NCI-H1694 (cell line): ENCODE measurements at regions not wholly inside any gene's neighbourhood (a gene's known extent, or its start where the extent isn't known, plus 50 kb on each side); places are given as distances from the start of the nearest gene placed in this dataset.
"Not testable (repeated sequence)": the region's sequence is repeated elsewhere in the genome, so short reads cannot be mapped to it uniquely, and the experiment has no call there.

Experiments used
- DNase-seq: peaks from one replicate; lab custom pipeline; 2025; lab: John Stamatoyannopoulos, UW

GRCh38 chr2:17254421-17254820 lies 263.8 kb downstream of the RAD51AP2 start:
- DNase-seq, result no peak

DNA sequence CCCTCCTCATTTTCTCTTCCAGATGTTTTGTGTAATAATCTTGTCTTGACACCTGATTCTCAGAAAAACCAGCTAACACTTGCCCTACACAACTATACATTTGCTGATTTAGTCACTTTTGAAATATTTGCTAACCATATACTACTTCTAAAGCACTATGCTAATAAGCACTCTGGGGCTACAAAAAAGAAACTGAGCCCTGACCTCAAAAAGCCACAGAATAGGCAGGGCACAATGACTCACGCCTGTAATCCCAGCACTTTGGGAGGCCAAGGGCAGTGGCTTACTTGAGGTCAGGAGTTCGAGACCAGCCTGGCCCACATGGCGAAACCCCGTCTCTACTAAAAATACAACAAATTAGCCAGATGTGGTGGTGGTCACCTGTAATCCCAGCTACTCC lies 266.0 kb downstream of the RAD51AP2 start:
- DNase-seq, result no peak

DNA sequence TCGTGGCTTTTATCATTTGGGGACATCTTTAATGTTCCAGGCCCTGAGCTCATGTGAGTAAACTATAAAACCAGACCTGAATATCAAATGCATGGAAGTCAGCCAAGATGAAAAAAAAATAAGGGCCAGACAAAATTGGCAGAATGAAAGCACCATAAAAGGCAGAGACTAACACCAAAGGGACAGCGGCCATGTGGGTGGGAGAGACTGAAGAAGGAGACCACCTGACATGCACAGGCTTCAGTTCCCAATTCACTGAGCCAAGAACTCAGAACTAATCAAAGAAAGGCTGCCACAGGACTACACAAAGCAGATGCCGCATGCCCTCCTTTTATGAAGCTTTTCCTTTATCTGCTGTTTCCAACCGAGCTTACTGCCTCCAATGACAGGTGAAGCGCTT lies 267.1 kb downstream of the RAD51AP2 start:
- no peak for DNase-seq

DNA sequence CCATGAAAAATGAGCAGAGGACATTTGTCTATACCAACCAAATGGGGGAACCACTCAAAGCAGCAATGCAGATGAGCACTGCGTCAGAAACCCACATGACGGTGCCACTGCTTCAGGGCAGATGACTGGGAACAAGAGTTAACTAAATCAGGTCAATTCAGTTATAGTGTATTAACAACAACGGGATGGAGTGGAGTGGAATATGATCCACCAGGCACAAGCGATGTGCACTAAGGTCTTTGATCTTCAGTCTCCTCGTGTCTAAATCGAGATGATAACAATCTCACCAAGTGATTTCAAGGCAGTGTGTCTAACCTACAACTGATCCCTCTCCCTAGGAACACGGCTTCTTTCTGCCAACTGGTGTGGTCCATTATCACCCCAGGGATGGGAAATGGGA lies 269.0 kb downstream of the RAD51AP2 start:
- DNase-seq, result no peak

DNA sequence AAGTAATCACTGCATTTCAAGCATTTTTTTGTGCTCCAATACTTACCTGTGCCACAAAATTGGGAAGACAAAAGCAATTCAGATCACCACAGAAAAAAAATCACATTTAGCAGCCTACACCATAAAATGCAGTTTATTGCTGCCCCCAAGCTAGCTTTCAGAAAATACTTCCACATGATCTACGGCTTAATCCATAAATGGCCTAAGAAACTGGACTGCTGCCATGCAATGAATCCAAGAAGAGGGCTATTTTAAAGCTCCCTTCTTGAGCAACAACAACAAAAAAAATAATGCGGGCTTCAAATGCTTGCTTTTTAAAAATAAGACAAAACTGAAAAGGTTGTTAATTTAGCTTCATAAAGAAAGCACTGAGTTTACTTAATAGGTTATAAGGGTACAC lies 272.3 kb downstream of the RAD51AP2 start:
- DNase-seq, result no peak

DNA sequence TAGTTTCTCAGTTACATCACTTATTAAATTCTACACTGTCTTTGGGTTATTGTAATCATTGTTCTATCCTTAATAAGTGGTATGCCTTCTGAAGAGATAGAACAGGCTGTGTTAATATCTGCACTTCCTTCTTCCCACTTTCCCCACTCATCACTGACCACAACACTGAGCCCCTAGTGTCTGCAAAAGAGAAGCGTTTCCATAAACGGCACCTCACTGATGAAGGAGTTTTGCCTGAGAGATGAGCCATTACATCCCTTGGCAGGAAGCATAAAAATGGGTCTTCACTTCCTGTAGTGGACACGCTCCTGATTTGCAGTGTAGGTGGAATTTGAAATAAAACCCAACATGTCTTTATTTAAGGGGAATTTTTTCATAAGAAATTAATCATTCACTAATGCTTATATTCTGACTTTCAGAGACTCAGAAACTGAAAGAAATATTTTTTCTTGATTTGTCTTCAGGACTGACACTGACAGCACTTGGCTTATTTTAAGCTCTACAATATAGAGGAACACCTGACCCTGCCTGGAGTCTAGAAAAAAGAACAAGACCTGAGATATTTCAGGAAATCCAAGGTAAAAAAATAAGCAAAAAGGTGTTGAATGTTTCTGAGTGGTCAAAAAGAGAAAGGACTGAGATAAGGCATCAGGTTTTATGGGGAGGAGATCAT lies 275.3 kb downstream of the RAD51AP2 start:
- DNase-seq, result no peak

DNA sequence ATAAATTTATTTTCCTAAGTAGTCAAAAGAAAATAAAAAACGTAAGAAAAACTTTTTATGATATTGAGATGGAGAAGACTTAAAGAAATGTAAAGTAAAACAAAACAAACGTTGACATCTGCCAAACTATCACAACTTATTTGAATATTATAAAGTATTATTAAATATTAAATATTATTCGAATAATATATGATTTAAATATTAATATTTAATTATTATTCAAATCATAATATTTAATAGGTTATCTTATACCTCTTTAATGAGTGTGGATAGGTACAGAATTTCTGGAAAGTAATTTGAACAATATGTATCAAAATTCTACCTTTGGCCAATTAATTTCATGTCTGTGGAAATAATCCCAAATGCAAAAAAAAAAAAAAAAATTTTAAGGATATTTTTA lies 278.7 kb downstream of the RAD51AP2 start:
- DNase-seq, result no peak

DNA sequence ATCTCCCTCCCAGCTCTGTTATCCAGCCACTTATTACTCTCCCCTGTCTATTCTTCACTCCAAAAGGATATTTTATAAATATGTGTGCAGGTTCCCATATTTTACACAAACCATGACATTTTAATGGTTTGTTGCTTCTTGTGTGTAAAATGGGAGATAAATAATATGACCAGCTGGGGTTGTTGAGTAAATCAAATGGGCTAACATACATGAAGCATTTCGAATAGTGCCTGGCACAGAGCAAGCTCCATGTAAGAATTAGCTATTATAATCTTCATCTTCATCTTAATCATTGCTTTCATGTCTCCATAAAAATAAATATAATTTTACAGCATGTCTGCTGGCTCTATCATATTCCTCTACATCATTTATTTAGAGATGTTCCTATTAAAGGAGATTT lies 283.1 kb downstream of the RAD51AP2 start:
- DNase-seq, result no peak

GRCh38 chr2:17232776-17233556 lies 285.3 kb downstream of the RAD51AP2 start:
- DNase-seq, result no peak

- DNase-seq, result no peak
Measured at GRCh38 chr2:17231394-17231965, 286.8 kb downstream of the RAD51AP2 start.

DNA sequence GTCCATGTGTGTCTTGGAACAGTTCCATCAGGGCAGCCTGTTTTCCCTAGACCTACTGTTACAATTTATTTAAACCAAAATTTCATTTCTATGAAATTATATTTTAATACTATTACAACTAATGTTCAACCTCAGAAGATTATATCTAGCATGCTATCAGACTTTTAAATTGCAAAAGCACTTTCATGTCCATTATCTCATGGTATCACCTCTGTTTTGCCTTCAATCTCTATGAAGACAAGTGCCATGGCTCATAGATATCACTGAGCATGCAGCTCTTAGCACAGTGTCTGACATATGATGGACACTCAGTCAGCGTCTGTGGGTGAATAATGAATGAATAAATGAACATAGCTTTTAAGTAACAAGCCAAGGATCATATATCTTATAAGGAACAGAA lies 288.8 kb downstream of the RAD51AP2 start:
- no peak for DNase-seq

GRCh38 chr2:17228461-17228860 lies 289.8 kb downstream of the RAD51AP2 start:
- DNase-seq, result no peak

- DNase-seq, result no peak
Measured at GRCh38 chr2:17227856-17228255, 290.4 kb downstream of the RAD51AP2 start.

DNA sequence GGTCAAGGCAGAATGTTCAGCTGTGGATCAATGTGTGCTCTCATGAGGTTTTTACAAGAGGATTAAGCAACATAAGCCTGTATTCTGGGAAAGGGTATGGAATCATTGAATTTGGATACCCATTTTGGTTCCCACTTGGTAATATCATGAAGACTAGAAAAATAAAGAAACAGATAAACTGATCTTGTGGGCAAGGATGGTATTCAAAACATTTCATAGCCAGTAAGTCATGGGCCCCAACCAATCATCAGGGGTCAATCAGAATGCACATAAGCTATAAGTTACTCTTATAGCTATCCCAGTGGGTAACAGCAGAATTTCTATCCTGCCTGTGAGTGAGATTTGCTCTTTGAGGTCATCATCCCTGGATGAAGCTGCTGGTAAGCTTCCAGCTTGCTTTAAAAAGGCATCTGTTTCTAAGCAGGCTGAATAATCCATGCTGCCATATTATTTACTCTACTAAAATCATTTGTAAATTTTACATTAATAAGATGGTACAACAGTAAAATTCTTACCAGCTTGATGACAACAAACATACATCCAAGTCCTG lies 291.2 kb downstream of the RAD51AP2 start:
- no peak for DNase-seq

- no peak for DNase-seq
Measured at GRCh38 chr2:17223211-17223610, 295.0 kb downstream of the RAD51AP2 start.

DNA sequence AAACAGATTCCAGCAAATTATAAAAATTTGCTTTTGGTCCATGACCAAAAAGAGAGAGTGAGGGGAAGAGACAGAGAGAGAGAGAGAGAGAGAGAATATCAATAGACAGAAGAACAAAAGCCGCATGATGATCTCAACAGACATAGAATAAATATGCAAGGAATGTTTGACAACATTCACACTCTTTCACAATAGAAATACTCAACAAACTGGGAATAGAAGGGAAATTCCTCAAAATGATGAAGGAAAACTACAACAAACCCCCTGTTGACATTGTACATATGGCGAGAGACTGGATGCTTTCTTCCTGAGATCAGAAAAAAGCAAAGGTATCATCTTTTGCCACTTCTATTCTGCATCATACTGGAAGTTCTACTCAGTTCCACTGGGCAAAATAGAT lies 309.7 kb downstream of the RAD51AP2 start:
- DNase-seq, result no peak

- no peak for DNase-seq
Measured at GRCh38 chr2:17206771-17207170, 311.5 kb downstream of the RAD51AP2 start.

- not testable (repeated sequence) for DNase-seq
Measured at GRCh38 chr2:17204214-17204613, 314.0 kb downstream of the RAD51AP2 start.

- not testable (repeated sequence) for DNase-seq
Measured at GRCh38 chr2:17202628-17203027, 315.6 kb downstream of the RAD51AP2 start.

DNA sequence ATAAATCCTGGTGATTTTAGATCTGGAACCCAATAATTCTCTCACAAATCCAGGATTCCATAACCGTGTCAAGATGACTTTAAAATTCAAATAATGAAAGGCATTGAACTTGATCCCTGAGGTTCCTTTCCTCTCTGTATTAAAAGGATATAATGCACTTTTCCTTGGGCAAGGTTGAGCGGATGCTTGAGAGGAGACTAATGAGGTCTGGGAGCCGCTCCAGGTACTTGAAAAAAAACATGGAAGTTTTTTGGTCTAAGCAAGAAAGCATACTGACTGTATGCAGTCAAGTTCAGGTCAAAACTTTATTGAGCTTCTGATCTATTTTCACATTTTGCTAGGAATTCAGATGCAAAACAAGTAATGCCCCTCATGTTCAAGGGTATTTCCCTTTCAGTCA lies 318.5 kb downstream of the RAD51AP2 start:
- DNase-seq, result no peak

DNA sequence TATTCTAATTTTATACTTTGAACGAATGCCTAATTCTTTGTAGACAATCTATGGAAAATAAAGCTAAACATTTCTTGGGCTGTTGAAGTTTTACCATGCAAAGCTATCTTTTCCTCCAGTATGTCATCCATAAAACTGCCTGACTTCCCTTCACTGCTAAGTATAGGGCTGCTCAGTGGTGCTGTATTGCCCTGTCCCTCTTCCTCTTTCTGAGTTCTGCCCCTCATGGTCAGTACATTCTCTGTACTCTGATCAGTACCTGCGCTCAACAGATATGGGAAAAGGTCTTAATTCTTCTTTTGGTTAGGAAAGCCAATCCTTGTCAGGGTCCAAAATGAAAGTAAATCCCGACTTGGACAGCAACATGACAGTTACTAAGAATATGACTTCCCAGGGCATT lies 321.9 kb downstream of the RAD51AP2 start:
- DNase-seq, result no peak

- no peak for DNase-seq
Measured at GRCh38 chr2:17195016-17195415, 323.2 kb downstream of the RAD51AP2 start.

DNA sequence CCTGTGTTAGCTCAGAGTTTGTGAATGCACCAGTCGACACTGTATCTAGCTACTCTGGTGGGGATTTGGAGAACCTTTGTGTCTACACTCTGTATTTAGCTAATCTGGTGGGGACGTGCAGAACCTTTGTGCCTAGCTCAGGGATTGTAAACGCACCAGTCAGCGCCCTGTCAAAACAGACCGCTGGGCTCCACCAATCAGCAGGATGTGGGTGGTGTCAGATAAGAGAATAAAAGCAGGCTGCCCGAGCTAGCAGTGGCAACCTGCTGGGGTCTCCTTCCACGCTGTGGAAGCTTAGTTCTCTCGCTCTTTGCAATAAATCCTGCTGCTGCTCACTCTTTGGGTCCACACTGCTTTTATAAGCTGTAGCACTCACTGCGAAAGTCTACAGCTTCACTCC lies 324.2 kb downstream of the RAD51AP2 start:
- DNase-seq, result no peak
